ENCODE measurements at regions not wholly inside any gene's neighbourhood (a gene's known extent, or its start where the extent isn't known, plus 50 kb on each side); places are given as distances from the start of the nearest gene placed in this dataset.
"Not testable (repeated sequence)": the region's sequence is repeated elsewhere in the genome, so short reads cannot be mapped to it uniquely, and the experiment has no call there.

DNA sequence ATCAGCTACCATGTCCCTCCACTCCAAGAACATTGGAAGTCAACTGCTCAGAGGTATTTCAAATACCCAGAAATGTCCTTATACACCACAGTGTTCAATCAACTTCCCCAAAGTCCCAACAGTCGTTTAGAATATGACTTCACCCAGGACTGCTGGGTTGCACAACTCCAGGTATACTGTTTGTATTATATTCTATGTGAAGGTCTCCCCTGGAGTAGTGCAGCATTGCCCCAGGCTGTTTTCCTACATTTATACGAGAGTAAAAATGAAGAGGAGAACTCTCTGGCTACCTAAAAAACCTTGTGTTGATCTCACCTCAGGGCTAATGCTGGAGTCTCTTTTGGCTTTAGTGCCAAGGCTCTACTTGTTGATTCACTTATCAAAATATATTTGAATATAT, 183.6 kb upstream of the MAP3K1 start:
- Histone ChIP-seq H2AFZ (ENCODE audit: low read length) (no peak overlapping the region), H3K36me3 (ENCODE audit: insufficient read depth, low read length) (no peaks in the 10 kb centered on the region), H4K20me1 (ENCODE audit: insufficient read depth, low read length) (no peaks in the 10 kb centered on the region), H3K4me2 (ENCODE audit: insufficient read depth, low read length) (no peak overlapping the region), H3K79me2 (ENCODE audit: insufficient read depth, low read length) (no peaks in the 10 kb centered on the region), H3K27me3 (ENCODE audit: insufficient read depth, low read length) (no peaks in the 10 kb centered on the region), H3K4me3 (ENCODE audit: insufficient read depth, low read length) (no peak overlapping the region), H3K27ac (ENCODE audit: low read depth, low read length) (no peak overlapping the region), H3K4me1 (ENCODE audit: insufficient read depth, low read length) (no peaks in the 10 kb centered on the region), H3K9me3 (ENCODE audit: low read depth, low read length) (peaks cover 2% of the 10 kb centered on the region)
- TF ChIP-seq, protein P1, sequence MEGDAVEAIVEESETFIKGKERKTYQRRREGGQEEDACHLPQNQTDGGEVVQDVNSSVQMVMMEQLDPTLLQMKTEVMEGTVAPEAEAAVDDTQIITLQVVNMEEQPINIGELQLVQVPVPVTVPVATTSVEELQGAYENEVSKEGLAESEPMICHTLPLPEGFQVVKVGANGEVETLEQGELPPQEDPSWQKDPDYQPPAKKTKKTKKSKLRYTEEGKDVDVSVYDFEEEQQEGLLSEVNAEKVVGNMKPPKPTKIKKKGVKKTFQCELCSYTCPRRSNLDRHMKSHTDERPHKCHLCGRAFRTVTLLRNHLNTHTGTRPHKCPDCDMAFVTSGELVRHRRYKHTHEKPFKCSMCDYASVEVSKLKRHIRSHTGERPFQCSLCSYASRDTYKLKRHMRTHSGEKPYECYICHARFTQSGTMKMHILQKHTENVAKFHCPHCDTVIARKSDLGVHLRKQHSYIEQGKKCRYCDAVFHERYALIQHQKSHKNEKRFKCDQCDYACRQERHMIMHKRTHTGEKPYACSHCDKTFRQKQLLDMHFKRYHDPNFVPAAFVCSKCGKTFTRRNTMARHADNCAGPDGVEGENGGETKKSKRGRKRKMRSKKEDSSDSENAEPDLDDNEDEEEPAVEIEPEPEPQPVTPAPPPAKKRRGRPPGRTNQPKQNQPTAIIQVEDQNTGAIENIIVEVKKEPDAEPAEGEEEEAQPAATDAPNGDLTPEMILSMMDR (IDR thresholded peaks at IDR 0.05; ENCODE audit: extremely low read depth, low read depth, low read length): no peak
- DNase-seq (ENCODE audit: insufficient read length, low spot score, missing footprints): no peak

DNA sequence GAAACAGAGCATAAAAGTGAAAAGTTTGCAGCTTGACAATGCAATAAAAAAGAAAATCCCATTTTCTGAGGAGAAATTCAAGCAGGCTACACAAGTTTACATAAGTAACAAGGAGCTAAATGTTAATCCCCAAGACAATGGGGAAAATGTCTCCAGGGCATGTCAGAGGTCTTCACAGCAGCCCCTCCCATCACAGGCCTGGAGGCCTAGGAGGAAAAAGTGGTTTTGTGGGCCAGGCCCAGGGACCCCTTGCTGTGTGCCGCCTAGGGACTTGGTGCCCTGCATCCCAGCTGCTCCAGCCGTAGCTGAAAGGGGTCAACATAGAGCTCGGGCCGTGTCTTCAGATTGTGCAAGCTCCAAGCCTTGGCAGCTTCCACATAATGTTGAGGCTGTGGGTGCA, 186.7 kb upstream of the MAP3K1 start:
- peaks cover 19% of the 10 kb centered on the region for H3K4me1 ChIP-seq (ENCODE audit: insufficient read depth, low read length)
- H3K4me3 ChIP-seq (ENCODE audit: insufficient read depth, low read length); H3K27me3 ChIP-seq (ENCODE audit: insufficient read depth, low read length); H3K9me3 ChIP-seq (ENCODE audit: low read depth, low read length); H3K36me3 ChIP-seq (ENCODE audit: insufficient read depth, low read length); DNase-seq (ENCODE audit: insufficient read length, low spot score, missing footprints); H3K4me2 ChIP-seq (ENCODE audit: insufficient read depth, low read length); H2AFZ ChIP-seq (ENCODE audit: low read length); H3K27ac ChIP-seq (ENCODE audit: low read depth, low read length); H4K20me1 ChIP-seq (ENCODE audit: insufficient read depth, low read length); H3K79me2 ChIP-seq (ENCODE audit: insufficient read depth, low read length): not testable (repeated sequence)

- Histone ChIP-seq H3K4me3 (ENCODE audit: insufficient read depth, low read length) (no peak overlapping the region), H2AFZ (ENCODE audit: low read length) (no peak overlapping the region), H3K36me3 (ENCODE audit: insufficient read depth, low read length) (no peaks in the 10 kb centered on the region), H3K27me3 (ENCODE audit: insufficient read depth, low read length) (no peaks in the 10 kb centered on the region), H3K4me2 (ENCODE audit: insufficient read depth, low read length) (peak overlapping the region; percentile 23), H3K27ac (ENCODE audit: low read depth, low read length) (peak overlapping the region; percentile 79), H4K20me1 (ENCODE audit: insufficient read depth, low read length) (no peaks in the 10 kb centered on the region), H3K9me3 (ENCODE audit: low read depth, low read length) (peaks cover 2% of the 10 kb centered on the region), H3K79me2 (ENCODE audit: insufficient read depth, low read length) (no peaks in the 10 kb centered on the region), H3K4me1 (ENCODE audit: insufficient read depth, low read length) (peaks cover 23% of the 10 kb centered on the region)
- DNase-seq (ENCODE audit: insufficient read length, low spot score, missing footprints): no peak
- TF ChIP-seq, protein P1 (IDR thresholded peaks at IDR 0.05; ENCODE audit: extremely low read depth, low read depth, low read length): no peak
These were observed 189.8 kb upstream of the MAP3K1 start for GRCh38 chr5:56625541-56625940.

GRCh38 chr5:56624751-56625150, 190.6 kb upstream of the MAP3K1 start:
- Histone ChIP-seq H3K9me3 (ENCODE audit: low read depth, low read length) (peaks cover 2% of the 10 kb centered on the region), H2AFZ (ENCODE audit: low read length) (no peak overlapping the region), H3K4me3 (ENCODE audit: insufficient read depth, low read length) (no peak overlapping the region), H3K27ac (ENCODE audit: low read depth, low read length) (peak overlapping the region; percentile 39), H3K27me3 (ENCODE audit: insufficient read depth, low read length) (no peaks in the 10 kb centered on the region), H3K36me3 (ENCODE audit: insufficient read depth, low read length) (no peaks in the 10 kb centered on the region), H3K4me1 (ENCODE audit: insufficient read depth, low read length) (peaks cover 23% of the 10 kb centered on the region), H3K79me2 (ENCODE audit: insufficient read depth, low read length) (no peaks in the 10 kb centered on the region), H4K20me1 (ENCODE audit: insufficient read depth, low read length) (no peaks in the 10 kb centered on the region), H3K4me2 (ENCODE audit: insufficient read depth, low read length) (no peak overlapping the region)
- DNase-seq (ENCODE audit: insufficient read length, low spot score, missing footprints): no peak
- TF ChIP-seq, protein P1 (IDR thresholded peaks at IDR 0.05; ENCODE audit: extremely low read depth, low read depth, low read length): no peak

Measured in osteoblast (primary cell).